Activated naive CD4-positive, alpha-beta T cell treated with anti-CD3 and anti-CD28 coated beads for 36 hours (primary cell): ENCODE measurements at regions not wholly inside any gene's neighbourhood (a gene's known extent, or its start where the extent isn't known, plus 50 kb on each side); places are given as distances from the start of the nearest gene placed in this dataset.

Source experiments
- CTCF ChIA-PET: fragments of 350-600 bp; sonication (Branson Sonifier 250); formaldehyde crosslinking; loops from one replicate; lab custom pipeline; 2021; ENCODE audit warnings: antibody characterized with exemption; lab: Charles Lee
- DNase-seq: peaks from one replicate; pipeline ENCODE4 v3.0.0-alpha.2; 2020
- H3K27ac Mint-ChIP-seq: one replicate; pipeline ENCODE4 v1.8.0; 2021; ENCODE audit warnings: mild to moderate bottlenecking, mixed read lengths
- H3K27me3 Mint-ChIP-seq: one replicate; pipeline ENCODE4 v1.8.0; 2021; ENCODE audit warnings: low read depth, mixed read lengths
- H3K36me3 Mint-ChIP-seq: one replicate; pipeline ENCODE4 v1.8.0; 2021; ENCODE audit warnings: low read depth, mixed read lengths
- H3K4me1 Mint-ChIP-seq: one replicate; pipeline ENCODE4 v1.8.0; 2021; ENCODE audit warnings: low read depth, mixed read lengths
- H3K4me3 Mint-ChIP-seq: one replicate; pipeline ENCODE4 v1.8.0; 2021; ENCODE audit warnings: mild to moderate bottlenecking, moderate library complexity, mixed read lengths
- H3K9me3 Mint-ChIP-seq: one replicate; pipeline ENCODE4 v1.8.0; 2021; ENCODE audit warnings: mixed read lengths
- intact Hi-C: fragments of 100-400 bp; cut with micrococcal nuclease; formaldehyde crosslinking; loops from one replicate; pipeline ENCODE4 v1.15.1; 2023

GRCh38 chr3:64958199-64958843, 270.5 kb upstream of the ADAMTS9 start:
- Mint-ChIP-seq H3K4me3 (no peak overlapping the region), H3K9me3 (peaks cover 2% of the 10 kb centered on the region), H3K4me1 (no peaks in the 10 kb centered on the region), H3K36me3 (no peaks in the 10 kb centered on the region), H3K27ac (no peak overlapping the region), H3K27me3 (no peaks in the 10 kb centered on the region)
- DNase-seq: no peak
- CTCF ChIA-PET: no interaction called here
- intact Hi-C loops: no loop called here

- intact Hi-C loops: no loop called here
- no peaks in the 10 kb centered on the region for H3K36me3 Mint-ChIP-seq
- no peaks in the 10 kb centered on the region for H3K4me1 Mint-ChIP-seq
- H3K4me3 Mint-ChIP-seq: no peak overlapping the region
- H3K9me3 Mint-ChIP-seq: peaks cover 2% of the 10 kb centered on the region
- CTCF ChIA-PET: no interaction called here
- no peak overlapping the region for H3K27ac Mint-ChIP-seq
- DNase-seq: no peak
- no peaks in the 10 kb centered on the region for H3K27me3 Mint-ChIP-seq
Measured at GRCh38 chr3:64957408-64958198, 269.8 kb upstream of the ADAMTS9 start.

- H3K27me3 Mint-ChIP-seq: no peaks in the 10 kb centered on the region
- CTCF ChIA-PET: no interaction called here
- DNase-seq: no peak
- H3K27ac Mint-ChIP-seq: no peak overlapping the region
- no peaks in the 10 kb centered on the region for H3K36me3 Mint-ChIP-seq
- intact Hi-C loops: no loop called here
- H3K4me3 Mint-ChIP-seq: no peak overlapping the region
- no peaks in the 10 kb centered on the region for H3K4me1 Mint-ChIP-seq
- peaks cover 2% of the 10 kb centered on the region for H3K9me3 Mint-ChIP-seq
Measured at GRCh38 chr3:64956711-64957325, 269.0 kb upstream of the ADAMTS9 start.

- peaks cover 2% of the 10 kb centered on the region for H3K9me3 Mint-ChIP-seq
- CTCF ChIA-PET: no interaction called here
- H3K4me1 Mint-ChIP-seq: no peaks in the 10 kb centered on the region
- DNase-seq: no peak
- no peak overlapping the region for H3K27ac Mint-ChIP-seq
- H3K27me3 Mint-ChIP-seq: no peaks in the 10 kb centered on the region
- intact Hi-C loops: no loop called here
- H3K36me3 Mint-ChIP-seq: no peaks in the 10 kb centered on the region
- no peak overlapping the region for H3K4me3 Mint-ChIP-seq
Measured at GRCh38 chr3:64954995-64955636, 267.3 kb upstream of the ADAMTS9 start.

GRCh38 chr3:64945171-64945729, 257.4 kb upstream of the ADAMTS9 start:
- Mint-ChIP-seq H3K36me3 (no peaks in the 10 kb centered on the region), H3K27ac (no peak overlapping the region), H3K9me3 (peaks cover 6% of the 10 kb centered on the region), H3K27me3 (no peaks in the 10 kb centered on the region), H3K4me3 (no peak overlapping the region), H3K4me1 (no peaks in the 10 kb centered on the region)
- CTCF ChIA-PET: no interaction called here
- no peak for DNase-seq
- intact Hi-C loops: no loop called here

GRCh38 chr3:64943866-64944265, 256.1 kb upstream of the ADAMTS9 start:
- H3K9me3 Mint-ChIP-seq: peaks cover 6% of the 10 kb centered on the region
- H3K36me3 Mint-ChIP-seq: no peaks in the 10 kb centered on the region
- intact Hi-C loops: no loop called here
- DNase-seq: no peak
- CTCF ChIA-PET: no interaction called here
- no peaks in the 10 kb centered on the region for H3K27me3 Mint-ChIP-seq
- H3K4me1 Mint-ChIP-seq: no peaks in the 10 kb centered on the region
- no peak overlapping the region for H3K27ac Mint-ChIP-seq
- no peak overlapping the region for H3K4me3 Mint-ChIP-seq

GRCh38 chr3:64940596-64941348, 253.0 kb upstream of the ADAMTS9 start:
- H3K27ac Mint-ChIP-seq: no peak overlapping the region
- no peaks in the 10 kb centered on the region for H3K36me3 Mint-ChIP-seq
- CTCF ChIA-PET: no interaction called here
- peaks cover 6% of the 10 kb centered on the region for H3K9me3 Mint-ChIP-seq
- no peaks in the 10 kb centered on the region for H3K4me1 Mint-ChIP-seq
- intact Hi-C loops: no loop called here
- H3K27me3 Mint-ChIP-seq: no peaks in the 10 kb centered on the region
- no peak for DNase-seq
- H3K4me3 Mint-ChIP-seq: no peak overlapping the region

- Mint-ChIP-seq H3K27me3 (no peaks in the 10 kb centered on the region), H3K36me3 (no peaks in the 10 kb centered on the region), H3K9me3 (peaks cover 6% of the 10 kb centered on the region), H3K4me3 (no peak overlapping the region), H3K4me1 (no peaks in the 10 kb centered on the region), H3K27ac (no peak overlapping the region)
- CTCF ChIA-PET: no interaction called here
- intact Hi-C loops: no loop called here
- DNase-seq: no peak
Measured at GRCh38 chr3:64939747-64940450, 252.1 kb upstream of the ADAMTS9 start.

GRCh38 chr3:64939309-64939708, 251.5 kb upstream of the ADAMTS9 start:
- CTCF ChIA-PET: no interaction called here
- intact Hi-C loops: no loop called here
- Mint-ChIP-seq H3K27ac (no peak overlapping the region), H3K9me3 (peaks cover 6% of the 10 kb centered on the region), H3K4me3 (no peak overlapping the region), H3K4me1 (no peaks in the 10 kb centered on the region), H3K36me3 (no peaks in the 10 kb centered on the region), H3K27me3 (no peaks in the 10 kb centered on the region)
- no peak for DNase-seq

- no peaks in the 10 kb centered on the region for H3K4me1 Mint-ChIP-seq
- peaks cover 12% of the 10 kb centered on the region for H3K9me3 Mint-ChIP-seq
- intact Hi-C loops: no loop called here
- H3K36me3 Mint-ChIP-seq: no peaks in the 10 kb centered on the region
- H3K27ac Mint-ChIP-seq: no peak overlapping the region
- CTCF ChIA-PET: no interaction called here
- no peak overlapping the region for H3K4me3 Mint-ChIP-seq
- DNase-seq: no peak
- no peaks in the 10 kb centered on the region for H3K27me3 Mint-ChIP-seq
Measured at GRCh38 chr3:64936556-64936955, 248.8 kb upstream of the ADAMTS9 start.

- Mint-ChIP-seq H3K4me1 (no peaks in the 10 kb centered on the region), H3K9me3 (peaks cover 8% of the 10 kb centered on the region), H3K27ac (no peak overlapping the region), H3K27me3 (no peaks in the 10 kb centered on the region), H3K36me3 (no peaks in the 10 kb centered on the region), H3K4me3 (no peak overlapping the region)
- DNase-seq: no peak
- CTCF ChIA-PET: interaction anchor here (0.6 kb wide), 1 partner anchor 74 kb away, joined by 3 read pairs; no protein-coding TSS in a partner anchor
- intact Hi-C loops: no loop called here
Measured at GRCh38 chr3:64935971-64936370, 248.2 kb upstream of the ADAMTS9 start.
